Neural cell (in vitro differentiated cells): ENCODE measurements at regions not wholly inside any gene's neighbourhood (a gene's known extent, or its start where the extent isn't known, plus 50 kb on each side); places are given as distances from the start of the nearest gene placed in this dataset.

Source experiments
- CTCF ChIP-seq: fragments of 450-650 bp; IDR thresholded peaks from 2 replicates; pipeline ENCODE4 v1.5.1; 2014; ENCODE audit warnings: antibody characterized with exemption, mild to moderate bottlenecking, moderate library complexity; ENCODE audit not compliant: poor library complexity, severe bottlenecking
- EZH2 ChIP-seq: fragments of 200-600, 300-800 bp; shearing (Covaris generic), sonication (generic); IDR thresholded peaks from 2 replicates; pipeline ENCODE4 v1.6.1; 2014; ENCODE audit warnings: antibody characterized with exemption, low read length, borderline replicate concordance, mild to moderate bottlenecking; ENCODE audit not compliant: insufficient read depth, poor library complexity, severe bottlenecking
- MXI1 ChIP-seq: fragments of 450-650 bp; conservative IDR thresholded peaks from 2 replicates; pipeline ENCODE4 v1.6.1; 2014; ENCODE audit warnings: antibody characterized with exemption, mild to moderate bottlenecking; ENCODE audit not compliant: poor library complexity, severe bottlenecking
- RAD21 ChIP-seq: fragments of 450-650 bp; conservative IDR thresholded peaks from 2 replicates; pipeline ENCODE4 v1.6.1; 2014; ENCODE audit warnings: antibody characterized with exemption, mild to moderate bottlenecking, moderate library complexity
- REST ChIP-seq: IDR thresholded peaks from 2 replicates; pipeline ENCODE4 v1.6.1; 2012; ENCODE audit warnings: borderline replicate concordance

- TF ChIP-seq CTCF (no peak), REST (no peak), EZH2 (no peak), RAD21 (no peak), MXI1 (no peak)
Measured at GRCh38 chr10:10642751-10643150, 374.9 kb upstream of the CELF2 start.
